ENCODE measurements at regions not wholly inside any gene's neighbourhood (a gene's known extent, or its start where the extent isn't known, plus 50 kb on each side); places are given as distances from the start of the nearest gene placed in this dataset.
A peak's percentile ranks its signal among the peaks of the same experiment; 100 is the strongest.

DNA sequence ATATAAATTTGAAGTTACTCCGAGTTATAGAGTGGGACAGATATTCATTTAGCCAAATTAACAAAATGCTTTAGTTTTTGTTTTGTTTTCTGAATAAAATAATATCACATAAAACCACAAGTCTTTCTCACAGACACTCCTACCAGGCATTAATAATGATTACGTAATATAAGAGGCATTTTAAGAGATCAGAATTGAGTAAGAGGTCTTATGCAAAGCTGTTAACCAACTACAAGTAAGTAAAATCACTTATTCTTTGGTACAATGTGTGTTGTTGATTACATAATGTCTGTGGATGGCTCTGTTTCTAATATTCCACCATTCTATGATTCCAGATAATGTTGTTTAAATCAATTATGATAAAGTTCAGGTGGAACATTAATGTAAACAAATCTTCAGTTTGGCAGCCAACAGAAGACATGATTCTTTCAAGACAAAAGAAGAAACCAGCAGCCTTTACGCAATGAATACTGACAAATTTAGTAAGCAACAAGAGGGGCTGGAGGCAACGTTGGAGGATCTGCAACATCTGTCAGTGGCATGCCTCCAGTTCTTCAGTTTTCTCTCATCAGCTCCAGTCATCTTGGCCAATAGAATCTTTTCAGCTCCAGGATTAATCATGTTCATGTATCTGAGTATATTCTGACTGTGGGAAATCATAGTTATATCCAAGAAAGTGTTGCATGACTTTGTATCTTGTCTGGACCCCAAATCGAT, 403.8 kb downstream of the SLITRK5 start:
- DNase-seq = no peak

DNA sequence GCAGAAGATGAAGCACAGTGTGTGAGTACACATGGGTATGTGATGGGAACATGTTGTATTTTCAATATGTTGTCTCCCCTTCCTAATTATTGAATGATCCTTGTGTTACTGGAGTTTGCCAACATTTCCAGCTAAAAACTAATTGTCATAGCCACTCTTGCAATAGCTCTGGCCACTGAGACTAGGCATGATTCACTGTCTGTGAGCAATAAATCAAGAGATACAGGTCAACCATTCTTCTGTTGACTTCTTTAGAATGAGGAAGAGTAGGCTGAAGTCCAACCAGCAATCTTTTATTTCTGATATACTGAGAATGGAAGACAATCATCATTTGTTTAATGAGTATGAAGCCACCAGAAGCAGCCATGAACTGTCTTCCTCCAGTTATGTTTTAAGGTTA, 413.9 kb downstream of the SLITRK5 start:
- no peak for DNase-seq

DNA sequence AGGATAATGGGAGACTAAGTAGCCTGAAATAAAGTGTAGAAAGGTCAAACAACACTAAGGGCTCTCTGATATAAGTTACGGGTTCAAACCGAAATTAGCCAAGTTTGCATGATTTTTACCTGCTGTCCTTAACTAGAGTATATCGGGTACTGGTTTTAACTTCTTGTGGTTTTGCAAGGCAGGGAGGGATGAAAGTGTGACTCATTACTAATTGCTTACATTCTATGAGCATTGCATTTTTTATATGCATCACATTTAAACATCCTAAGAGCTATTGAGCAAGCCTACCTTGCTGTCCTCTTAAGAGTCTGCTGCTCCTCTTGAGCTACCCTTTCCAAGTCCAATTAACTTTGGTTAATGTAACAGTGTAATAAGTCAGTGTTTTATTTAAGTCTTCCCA, 415.4 kb downstream of the SLITRK5 start:
- DNase-seq = no peak

DNA sequence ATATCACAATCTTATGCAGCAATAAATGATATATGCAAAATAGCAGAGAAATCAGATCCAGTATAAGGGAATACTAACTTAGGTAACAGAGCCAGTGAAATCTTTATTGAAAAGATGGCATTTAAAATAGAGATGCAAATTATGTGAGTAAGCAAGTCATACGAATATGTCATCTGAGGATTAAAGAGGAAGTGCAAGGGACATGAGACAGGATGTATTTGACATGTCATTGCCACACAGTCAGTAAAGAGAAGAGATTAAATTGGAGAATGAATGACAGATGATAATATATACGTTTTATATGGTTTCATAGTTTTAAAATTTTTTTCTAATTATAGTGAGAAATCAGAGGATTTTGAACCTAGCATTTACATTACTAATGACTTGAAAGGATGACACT, 426.4 kb downstream of the SLITRK5 start:
- DNase-seq = no peak

DNA sequence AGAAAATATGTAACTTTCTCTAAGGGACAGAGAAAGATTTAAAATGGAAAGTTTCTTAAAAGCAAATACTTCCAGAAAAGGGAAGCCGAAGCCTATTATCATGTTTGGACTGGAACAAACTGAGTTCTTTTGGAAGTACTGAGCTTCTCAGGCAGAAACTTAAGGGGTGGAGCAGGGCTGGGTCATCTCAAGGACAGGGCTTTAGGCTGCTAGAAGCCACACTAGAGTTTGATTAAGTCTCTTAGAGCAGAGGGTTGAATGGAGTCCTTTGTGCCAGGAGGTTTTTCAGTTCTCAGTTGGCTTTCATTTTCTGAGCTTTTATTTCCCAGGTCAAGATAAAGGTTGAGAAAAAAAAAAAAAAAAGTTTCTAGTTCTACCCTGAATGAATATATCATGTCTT, 432.7 kb downstream of the SLITRK5 start:
- no peak for DNase-seq

DNA sequence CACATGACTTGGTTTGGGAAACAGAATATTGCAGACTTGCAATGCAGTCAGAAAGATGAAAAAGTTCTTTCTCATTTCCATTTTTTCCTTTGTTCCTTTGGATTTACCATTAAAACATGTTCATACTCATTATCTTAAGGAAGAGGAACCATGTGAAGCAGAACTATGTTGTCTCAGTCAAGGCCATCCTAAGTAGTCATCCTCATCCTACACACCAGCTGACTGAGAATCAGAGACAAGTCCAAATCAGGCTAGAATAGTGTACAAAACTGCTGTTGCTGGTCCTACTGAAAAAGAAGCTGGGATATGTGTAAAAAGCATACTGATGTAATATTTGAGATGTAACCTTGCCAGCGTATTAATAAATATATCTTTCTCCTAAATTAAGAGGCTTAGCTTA, 433.4 kb downstream of the SLITRK5 start:
- DNase-seq = no peak

DNA sequence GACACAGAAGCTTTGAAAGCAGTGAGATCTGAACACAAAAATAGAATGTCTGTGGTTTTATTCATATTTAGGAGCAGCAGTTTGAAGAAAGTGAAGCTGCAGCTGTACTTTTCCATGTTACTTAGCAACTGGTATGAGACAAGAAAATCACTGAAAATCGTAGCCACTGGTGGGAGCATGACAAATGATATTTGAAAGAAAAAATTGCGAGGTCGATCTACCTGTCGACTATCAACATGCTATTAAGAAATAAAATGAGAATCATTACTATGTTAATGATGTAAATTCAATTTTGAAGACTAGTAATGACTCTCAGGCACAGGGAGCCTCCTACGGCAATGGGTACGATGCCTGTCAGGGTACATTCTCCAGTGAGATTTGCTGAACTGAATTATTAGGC, 436.4 kb downstream of the SLITRK5 start:
- DNase-seq = peak in 14 of 56 donors; percentile 0 to 57 (median 16)

DNA sequence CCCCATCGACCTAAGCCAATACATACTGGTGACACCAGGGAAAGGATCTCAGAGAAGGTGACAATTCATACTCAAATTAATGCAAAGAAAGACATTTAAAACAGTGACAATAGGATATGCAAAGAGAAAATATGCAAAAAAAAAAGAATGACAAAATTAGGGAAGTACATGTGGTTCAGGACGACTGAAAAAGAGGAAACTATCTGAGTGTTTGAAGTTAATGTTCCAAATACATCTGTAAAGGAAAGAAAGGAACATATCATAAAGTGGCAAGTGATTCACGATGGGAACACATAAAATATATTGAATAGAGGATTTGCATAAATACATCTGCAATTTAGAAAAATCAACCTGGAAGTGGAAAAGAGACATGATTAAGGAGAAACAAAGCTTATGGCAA, 441.4 kb downstream of the SLITRK5 start:
- no peak for DNase-seq

DNA sequence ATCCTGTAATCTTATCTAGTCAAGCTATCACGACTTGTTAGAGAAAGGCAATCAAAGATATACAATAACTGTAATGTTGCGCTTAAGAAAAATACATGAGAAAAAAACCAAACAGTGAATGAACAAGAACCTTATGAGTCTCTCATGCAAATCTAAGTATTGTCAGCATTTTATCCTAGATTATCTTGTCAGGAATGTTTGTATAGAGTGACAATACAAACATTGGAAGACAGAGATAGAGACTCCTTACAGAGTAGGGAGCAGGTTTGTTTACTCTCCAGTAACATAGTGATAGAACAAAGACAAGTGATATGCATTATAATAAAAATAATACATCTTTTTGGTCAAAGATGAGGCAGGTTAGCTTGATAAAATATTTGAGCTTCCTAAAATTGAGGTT, 444.8 kb downstream of the SLITRK5 start:
- DNase-seq = no peak

DNA sequence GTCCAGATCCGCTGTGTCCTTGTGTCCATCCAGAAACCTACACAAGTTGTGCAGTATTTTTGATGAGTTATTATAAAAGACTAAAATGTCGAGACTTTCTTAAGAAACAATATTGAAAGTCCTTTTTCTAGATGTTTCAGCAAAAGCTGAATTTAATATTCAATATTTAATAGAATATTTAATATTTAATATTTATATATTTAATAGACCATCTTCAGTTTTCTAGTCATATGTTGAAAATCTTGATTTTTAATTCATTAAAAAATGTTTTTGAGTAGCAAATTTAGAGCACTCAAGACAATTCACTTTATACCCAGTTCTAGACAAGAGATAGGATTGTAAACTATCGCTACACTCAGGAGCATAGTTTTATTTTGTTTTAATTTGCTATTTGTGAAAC, 447.8 kb downstream of the SLITRK5 start:
- DNase-seq = no peak

DNA sequence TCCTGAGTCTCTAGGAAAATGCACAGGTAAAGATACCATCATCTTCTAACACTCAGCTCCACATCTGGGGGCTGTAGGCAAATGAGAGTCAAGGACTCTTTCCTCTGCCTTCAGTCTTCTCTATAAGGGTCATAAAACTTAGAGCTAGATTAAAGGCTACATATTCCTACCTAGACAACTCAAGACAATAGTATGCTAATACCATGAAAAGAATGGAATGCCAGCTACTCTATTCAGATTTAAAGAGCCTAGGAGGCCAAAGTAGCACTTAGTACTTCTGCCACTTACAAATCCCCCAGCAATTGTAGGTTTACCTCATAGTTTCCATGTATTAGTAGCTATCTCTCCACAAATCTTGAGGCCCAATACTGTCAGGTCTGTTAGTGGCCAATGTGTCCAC, 453.0 kb downstream of the SLITRK5 start:
- DNase-seq = no peak

DNA sequence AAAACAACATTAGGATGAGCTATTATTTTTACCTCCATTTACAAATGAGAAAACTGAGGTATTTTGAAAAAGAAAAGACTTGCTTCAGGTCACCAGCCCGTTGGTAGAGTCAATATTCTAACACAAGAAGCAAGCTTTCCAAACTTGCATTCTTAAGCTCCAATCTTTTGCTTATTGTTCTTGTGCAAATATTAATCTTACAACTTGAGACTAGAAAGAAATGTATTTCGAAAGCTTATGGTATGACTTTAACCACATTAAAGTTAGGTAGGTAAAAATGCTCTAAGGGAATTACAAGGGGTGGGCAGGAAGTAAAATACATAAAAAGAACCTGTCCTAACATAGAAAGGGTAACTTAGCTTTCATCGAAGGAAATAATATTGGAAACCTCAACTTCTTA, 453.9 kb downstream of the SLITRK5 start:
- DNase-seq = no peak

DNA sequence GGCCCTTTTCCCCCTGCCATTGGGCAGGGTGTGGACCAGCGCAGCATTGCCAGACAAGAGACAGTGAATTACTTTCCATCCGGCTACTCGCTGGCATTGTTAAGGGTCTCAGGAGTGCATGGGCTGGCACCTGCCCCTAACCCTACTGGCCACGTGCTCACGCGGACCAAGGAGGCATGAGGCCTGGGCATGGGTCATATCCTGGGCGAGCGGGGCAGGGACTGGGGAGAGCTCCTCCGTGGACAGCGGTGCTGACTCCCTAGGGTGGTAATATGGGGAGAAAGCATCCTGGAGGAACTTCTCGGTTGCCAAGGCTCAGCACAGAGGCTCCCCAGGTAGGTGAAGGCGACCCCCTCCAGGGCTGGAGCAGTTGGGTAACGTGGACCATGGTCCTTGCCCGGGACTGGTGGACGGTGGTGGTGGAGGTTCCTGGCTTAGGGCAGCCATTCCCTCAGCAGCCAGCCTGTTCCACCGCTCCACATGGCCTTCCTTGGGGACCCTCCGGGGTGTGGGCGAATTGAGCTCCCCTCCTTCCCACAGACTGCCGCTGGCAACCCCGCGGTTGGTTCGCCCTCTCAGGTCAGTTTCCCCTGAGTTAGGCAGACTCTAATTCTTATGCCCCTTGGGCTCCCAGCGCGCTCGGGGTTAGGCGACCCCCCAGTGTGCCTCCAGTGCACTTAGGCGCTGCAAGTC, 465.1 kb downstream of the SLITRK5 start:
- no peak for DNase-seq

DNA sequence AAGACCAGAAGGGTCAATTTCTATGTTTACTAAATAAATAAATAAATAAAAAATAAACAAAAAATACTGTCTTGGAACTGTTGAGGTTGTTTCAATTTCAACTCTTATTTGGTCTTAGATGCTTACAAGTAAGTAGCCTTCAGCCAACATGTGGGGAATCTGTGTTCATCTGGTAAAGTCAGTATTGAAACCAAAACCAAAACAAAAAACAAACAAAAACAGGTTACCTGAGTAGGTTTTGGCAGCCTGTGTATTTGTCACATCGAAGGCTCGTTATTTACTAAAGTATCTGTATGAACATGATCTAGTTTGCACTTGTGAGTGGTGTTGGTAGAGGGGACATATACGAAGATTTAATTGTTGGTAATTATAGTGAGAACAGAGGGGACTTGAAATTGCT, 471.5 kb downstream of the SLITRK5 start:
- DNase-seq = no peak

DNA sequence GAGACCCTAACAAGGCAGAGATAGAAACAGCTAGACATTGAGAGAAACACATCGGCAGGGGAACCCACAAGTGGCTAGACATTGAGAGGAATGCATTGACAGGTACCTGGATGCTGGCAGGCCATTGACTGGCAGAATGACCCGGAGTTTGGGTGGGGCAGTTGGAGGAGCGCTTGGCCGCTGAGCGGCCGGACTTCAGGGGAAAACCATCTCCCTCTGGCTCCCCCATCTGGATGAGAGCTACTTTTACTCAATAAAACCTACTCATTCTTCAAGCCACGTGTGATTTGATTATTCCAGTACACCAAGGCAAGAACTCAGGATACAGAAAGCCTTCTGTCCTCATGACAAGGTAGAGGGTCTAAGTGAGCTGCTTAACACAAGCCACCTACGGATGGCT, 473.4 kb downstream of the SLITRK5 start:
- no peak for DNase-seq

DNA sequence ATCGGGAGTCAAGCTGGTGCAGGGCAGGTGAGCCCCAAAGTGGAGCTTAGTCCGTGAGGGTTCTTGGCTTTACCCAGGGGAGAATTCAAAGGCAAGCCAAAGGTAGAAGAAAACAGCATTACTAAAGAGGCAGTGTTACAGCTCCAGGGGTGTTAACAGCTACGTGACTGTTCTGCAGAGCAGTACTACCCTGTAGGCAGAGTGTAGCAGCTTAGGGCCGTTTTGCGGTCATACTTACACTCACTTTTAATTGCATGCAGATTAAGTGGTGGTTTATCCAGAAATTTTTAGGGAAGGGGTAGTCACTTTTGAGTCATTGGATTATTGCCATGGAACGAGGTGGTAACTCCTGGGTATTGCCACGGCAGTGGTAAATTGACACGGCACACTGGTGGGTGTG, 482.2 kb downstream of the SLITRK5 start:
- DNase-seq = no peak

DNA sequence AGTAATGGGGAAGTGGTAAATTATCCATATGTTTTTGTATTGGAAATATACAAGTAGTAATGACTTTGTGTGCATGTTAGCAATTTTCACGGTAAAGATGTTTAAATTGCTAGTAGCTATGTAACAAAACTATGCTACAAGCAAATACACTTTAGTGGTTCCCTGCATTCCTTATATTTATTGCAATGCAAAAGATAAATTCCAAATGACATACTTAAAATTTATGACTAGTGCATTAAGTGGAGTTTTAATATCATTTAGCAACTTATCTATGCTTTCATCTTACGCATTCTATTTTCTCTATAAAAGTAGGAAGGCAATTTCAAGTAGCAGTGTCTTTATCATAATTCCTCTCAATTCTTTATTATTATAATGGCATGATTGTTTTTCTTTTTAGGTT, 482.8 kb downstream of the SLITRK5 start:
- no peak for DNase-seq

DNA sequence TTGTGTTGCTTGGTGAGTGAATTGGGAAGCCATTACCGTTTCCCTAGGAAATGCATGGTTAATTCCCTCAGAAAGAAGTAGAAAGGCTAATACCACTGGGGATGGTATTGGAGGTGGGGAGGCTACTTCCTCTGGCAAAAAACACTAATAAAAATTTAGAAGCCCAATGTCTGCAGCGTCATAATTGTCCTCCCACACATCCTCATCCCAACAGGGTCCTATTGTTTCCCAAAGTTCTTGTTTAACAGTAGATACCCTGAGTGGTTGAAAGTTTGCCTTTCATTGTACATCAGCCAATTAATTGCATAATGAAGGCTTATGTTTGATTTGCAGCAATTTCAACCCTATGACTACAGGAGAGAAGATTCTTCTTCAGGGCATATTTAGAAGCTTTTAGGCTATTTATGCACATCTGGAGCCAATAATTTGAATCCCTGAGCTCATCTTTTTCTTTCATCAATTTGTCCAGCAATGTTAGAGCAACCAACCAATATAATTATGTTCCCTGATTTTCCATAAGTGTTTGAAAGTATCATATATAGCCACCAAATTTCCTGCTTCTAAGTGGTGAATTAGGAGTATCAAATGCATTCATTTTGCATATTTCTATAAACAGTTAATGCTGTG, 491.0 kb downstream of the SLITRK5 start:
- DNase-seq = no peak

DNA sequence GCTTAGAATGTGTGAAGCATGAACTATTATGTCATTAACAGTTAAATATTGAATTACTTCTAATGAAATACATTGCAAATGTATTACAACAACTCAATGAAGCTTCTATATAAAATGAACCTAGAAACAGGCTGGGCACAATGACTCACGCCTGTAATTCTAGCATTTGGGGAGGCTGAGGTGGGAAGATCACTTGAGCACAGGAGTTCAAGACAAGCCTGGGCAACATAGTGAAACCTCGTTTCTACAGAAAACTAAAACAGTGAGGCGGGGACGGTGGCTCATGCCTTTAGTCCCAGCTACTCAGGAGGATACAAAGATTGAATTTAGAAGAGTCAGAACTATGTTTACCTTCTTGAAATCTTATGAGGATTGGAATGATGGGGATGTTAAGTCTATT, 505.1 kb downstream of the SLITRK5 start:
- DNase-seq = no peak

DNA sequence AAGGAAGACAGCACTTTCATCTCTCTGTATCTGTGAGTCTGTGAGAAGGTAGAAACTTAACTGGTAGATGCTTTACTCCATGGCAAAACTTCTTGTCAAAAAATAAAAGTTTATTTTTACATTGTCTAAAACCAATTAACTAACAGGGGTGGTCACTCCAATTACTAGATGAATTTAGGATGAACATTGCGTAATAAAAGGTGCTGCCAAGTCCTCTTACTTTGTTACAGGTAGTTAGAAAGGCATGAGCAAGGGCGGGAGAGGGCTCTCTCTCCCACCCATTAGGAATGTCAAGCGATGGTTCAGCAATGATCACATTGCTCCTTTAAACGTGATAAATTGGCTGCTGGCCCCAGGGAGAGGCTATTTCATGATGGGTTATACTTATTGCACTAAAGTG, 512.3 kb downstream of the SLITRK5 start:
- no peak for DNase-seq

DNA sequence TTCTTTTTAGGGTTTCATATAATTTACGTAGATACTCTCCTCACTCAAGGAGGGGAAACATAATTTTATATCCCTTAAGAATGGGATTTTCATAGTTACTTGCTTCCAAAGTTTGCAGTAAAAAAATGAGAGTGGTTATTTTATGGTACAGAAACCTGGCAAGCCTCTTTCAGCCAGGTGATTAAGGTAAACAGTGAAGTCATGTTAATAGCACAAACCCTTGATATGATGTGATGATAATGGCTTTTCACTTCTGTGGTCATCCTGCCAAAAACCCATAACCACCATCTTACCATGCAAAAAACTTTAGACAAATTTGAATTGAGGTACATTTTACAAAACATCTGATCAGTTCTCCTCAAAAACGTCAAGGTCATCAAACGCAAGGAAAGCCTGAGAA, 517.8 kb downstream of the SLITRK5 start:
- DNase-seq = no peak

DNA sequence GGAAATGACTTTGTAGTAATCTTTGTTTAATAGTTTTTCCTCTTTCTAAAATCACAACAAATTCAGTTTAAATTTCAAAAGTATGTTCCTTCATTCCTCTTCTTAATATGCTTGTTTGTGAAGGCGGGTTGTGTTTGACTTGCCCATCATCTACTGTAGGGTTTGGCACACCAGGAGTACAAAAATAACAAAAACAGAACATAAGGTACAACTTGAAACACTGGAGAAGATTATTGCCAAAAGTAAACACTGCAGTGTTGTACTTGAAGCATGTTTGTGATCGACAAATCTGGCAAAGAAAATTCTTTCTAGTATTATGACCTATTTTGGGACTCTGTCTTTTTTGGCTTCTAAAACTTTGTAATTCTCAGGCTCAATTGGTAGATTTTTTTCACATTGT, 518.6 kb downstream of the SLITRK5 start:
- DNase-seq = no peak

DNA sequence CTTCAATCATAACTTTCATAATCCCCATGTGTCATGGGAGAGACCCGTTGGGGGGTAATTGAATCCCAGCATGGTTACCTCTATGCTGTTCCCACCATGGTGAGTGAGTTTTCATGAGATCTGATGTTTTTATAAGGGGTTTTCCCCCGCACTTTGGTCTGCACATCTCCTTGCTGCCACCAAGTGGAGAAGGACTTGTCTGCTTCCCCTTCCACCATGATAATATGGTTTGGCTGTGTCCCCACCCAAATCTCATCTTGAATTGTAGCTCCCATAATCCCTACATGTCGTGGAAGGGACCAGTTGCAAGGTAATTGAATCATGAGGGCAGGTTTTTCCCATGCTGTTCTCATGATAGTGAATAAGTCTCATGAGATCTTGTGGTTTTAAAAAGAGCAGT, 524.9 kb downstream of the SLITRK5 start:
- DNase-seq = no peak
